Fibroblast of lung (primary cell): ENCODE measurements at regions not wholly inside any gene's neighbourhood (a gene's known extent, or its start where the extent isn't known, plus 50 kb on each side); places are given as distances from the start of the nearest gene placed in this dataset.

Source experiments
- EZH2 ChIP-seq: IDR thresholded peaks from 2 replicates; pipeline ENCODE4 v1.5.1; 2012; ENCODE audit warnings: low read length, control low read depth, mild to moderate bottlenecking; ENCODE audit errors: missing control alignments
- TF ChIP-seq, protein P1 (sequence below), 2 donors: IDR thresholded peaks in 1 of 2; conservative IDR thresholded peaks in 1 of 2; 1 replicate in 1 of 2; 2 replicates in 1 of 2; pipeline ENCODE4 v1.5.1; 2011 to 2012; ENCODE audit warnings: low read length in 2 of 2, control low read depth in 1 of 2, inconsistent platforms in 1 of 2, low read depth in 1 of 2, mild to moderate bottlenecking in 1 of 2

- TF ChIP-seq, protein P1, sequence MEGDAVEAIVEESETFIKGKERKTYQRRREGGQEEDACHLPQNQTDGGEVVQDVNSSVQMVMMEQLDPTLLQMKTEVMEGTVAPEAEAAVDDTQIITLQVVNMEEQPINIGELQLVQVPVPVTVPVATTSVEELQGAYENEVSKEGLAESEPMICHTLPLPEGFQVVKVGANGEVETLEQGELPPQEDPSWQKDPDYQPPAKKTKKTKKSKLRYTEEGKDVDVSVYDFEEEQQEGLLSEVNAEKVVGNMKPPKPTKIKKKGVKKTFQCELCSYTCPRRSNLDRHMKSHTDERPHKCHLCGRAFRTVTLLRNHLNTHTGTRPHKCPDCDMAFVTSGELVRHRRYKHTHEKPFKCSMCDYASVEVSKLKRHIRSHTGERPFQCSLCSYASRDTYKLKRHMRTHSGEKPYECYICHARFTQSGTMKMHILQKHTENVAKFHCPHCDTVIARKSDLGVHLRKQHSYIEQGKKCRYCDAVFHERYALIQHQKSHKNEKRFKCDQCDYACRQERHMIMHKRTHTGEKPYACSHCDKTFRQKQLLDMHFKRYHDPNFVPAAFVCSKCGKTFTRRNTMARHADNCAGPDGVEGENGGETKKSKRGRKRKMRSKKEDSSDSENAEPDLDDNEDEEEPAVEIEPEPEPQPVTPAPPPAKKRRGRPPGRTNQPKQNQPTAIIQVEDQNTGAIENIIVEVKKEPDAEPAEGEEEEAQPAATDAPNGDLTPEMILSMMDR (conservative IDR thresholded peaks at IDR 0.05 in 1 of 2, IDR thresholded peaks at IDR 0.05 in 1 of 2; ENCODE audit: low read depth in 1 of 2, low read length in 2 of 2) = no peak
- no peak for TF ChIP-seq EZH2
These were observed 1616.1 kb upstream of the ADGRL3 start for GRCh38 chr4:59583845-59584568.
